ENCODE measurements at regions not wholly inside any gene's neighbourhood (a gene's known extent, or its start where the extent isn't known, plus 50 kb on each side); places are given as distances from the start of the nearest gene placed in this dataset.

DNA sequence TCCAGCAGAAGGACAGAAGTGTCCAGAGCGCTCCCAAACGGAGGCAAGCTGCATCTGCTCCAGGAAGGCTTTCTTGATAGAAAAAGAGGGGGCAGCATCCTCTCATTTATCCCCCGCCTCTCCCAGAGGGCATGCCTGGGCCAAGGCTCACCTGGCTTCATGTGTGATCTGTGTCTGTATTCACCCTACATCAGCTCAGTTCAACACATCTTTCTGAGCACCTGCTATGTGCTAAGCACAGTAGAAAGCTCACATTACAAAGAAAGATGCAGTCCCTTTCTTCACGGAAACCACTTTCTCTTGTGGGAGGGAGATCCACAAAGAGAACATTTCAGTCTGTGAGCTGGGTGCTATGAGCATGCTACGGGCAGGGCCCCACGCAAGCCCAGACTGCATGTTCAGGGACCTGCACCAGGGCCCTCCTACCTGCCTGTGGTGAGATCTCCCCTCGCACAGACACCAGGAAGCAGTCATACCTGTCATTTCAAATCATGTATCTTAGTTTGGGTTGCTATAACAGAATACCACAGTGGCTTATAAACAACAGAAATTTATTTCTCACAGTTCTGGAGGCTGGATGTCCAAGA lies 90.7 kb downstream of the PDCL3 start:
- DNase-seq (no peak), FAIRE-seq (no peak), ATAC-seq (no peak)
- Histone ChIP-seq H3K27ac (no peak overlapping the region), H3K36me3 (no peaks in the 10 kb centered on the region), H3K9me3 (no peaks in the 10 kb centered on the region), H3K27me3 (no peaks in the 10 kb centered on the region), H3K4me1 (peaks cover 0 to 5% (median 4%) of the 10 kb centered on the region in 3 donors), H3K4me3 (no peak overlapping the region)
- intact Hi-C loops (cut with DNase I) = no loop called here
- TF ChIP-seq, protein P1, sequence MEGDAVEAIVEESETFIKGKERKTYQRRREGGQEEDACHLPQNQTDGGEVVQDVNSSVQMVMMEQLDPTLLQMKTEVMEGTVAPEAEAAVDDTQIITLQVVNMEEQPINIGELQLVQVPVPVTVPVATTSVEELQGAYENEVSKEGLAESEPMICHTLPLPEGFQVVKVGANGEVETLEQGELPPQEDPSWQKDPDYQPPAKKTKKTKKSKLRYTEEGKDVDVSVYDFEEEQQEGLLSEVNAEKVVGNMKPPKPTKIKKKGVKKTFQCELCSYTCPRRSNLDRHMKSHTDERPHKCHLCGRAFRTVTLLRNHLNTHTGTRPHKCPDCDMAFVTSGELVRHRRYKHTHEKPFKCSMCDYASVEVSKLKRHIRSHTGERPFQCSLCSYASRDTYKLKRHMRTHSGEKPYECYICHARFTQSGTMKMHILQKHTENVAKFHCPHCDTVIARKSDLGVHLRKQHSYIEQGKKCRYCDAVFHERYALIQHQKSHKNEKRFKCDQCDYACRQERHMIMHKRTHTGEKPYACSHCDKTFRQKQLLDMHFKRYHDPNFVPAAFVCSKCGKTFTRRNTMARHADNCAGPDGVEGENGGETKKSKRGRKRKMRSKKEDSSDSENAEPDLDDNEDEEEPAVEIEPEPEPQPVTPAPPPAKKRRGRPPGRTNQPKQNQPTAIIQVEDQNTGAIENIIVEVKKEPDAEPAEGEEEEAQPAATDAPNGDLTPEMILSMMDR (IDR thresholded peaks at IDR 0.05) = no peak
- 90% methylated on average over 7 of the region's 7 CpGs for WGBS, 2 donors

DNA sequence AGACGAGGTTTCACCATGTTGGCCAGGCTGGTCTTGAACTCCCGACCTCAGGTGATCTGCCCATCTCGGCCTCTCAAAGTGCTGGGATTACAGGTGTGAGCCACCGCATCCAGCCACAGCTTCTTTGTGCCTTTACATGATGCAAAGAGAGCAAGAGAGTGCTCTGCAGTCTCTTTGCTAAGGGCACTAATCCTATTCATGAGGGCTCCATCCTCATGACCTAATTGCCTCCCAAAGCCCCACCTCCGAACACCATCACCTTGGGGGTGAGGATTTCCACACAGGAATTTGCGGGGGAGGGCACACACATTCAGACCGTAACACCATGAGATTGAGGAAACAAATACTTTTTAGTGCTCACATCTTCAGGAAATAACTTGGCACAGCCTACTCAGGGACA lies 91.8 kb downstream of the PDCL3 start:
- H3K27me3 ChIP-seq = no peaks in the 10 kb centered on the region
- FAIRE-seq (no peak), ATAC-seq (no peak), DNase-seq (no peak)
- no peaks in the 10 kb centered on the region for H3K36me3 ChIP-seq
- intact Hi-C loops (cut with DNase I) = no loop called here
- peaks cover 0 to 5% (median 4%) of the 10 kb centered on the region in 3 donors for H3K4me1 ChIP-seq
- H3K9me3 ChIP-seq = no peaks in the 10 kb centered on the region
- H3K27ac ChIP-seq = no peak overlapping the region
- H3K4me3 ChIP-seq = no peak overlapping the region
- TF ChIP-seq, protein P1 (IDR thresholded peaks at IDR 0.05) = no peak
- 95 to 96% methylated on average over 6 to 7 of the region's 7 CpGs for WGBS, 2 donors

DNA sequence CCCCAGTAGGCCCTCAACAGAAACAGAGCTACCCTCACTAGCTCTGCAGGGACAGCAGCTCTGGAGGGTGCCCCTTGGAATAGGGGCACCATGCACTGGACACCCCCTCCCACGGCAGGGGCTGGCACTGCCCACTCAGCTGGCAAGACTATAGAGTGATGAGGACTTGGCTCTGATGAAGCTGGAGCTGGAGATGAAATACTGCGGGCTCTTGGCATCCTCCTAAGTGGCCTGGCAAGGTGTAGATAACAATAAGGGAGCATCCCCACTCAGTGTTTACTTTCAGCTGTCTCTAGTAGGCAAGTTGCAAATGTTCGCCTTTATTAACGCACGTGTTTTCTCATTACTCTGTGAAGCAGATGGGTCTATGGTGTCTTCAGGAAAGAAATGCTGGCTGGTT lies 92.7 kb downstream of the PDCL3 start:
- H3K27me3 ChIP-seq = no peaks in the 10 kb centered on the region
- H3K27ac ChIP-seq = peak overlapping the region in 2 of 4 donors; percentile 16 to 34
- peaks cover 0 to 8% (median 6%) of the 10 kb centered on the region in 3 donors for H3K4me1 ChIP-seq
- FAIRE-seq (no peak), ATAC-seq (peak in 3 of 4 donors; percentile 4 to 21 (median 19)), DNase-seq (no peak)
- WGBS, 2 donors = 82 to 86% methylated on average over 5 of the region's 5 CpGs
- no peaks in the 10 kb centered on the region for H3K9me3 ChIP-seq
- H3K36me3 ChIP-seq = no peaks in the 10 kb centered on the region
- intact Hi-C loops (cut with DNase I) = no loop called here
- no peak overlapping the region for H3K4me3 ChIP-seq
- TF ChIP-seq, protein P1 (IDR thresholded peaks at IDR 0.05) = no peak

DNA sequence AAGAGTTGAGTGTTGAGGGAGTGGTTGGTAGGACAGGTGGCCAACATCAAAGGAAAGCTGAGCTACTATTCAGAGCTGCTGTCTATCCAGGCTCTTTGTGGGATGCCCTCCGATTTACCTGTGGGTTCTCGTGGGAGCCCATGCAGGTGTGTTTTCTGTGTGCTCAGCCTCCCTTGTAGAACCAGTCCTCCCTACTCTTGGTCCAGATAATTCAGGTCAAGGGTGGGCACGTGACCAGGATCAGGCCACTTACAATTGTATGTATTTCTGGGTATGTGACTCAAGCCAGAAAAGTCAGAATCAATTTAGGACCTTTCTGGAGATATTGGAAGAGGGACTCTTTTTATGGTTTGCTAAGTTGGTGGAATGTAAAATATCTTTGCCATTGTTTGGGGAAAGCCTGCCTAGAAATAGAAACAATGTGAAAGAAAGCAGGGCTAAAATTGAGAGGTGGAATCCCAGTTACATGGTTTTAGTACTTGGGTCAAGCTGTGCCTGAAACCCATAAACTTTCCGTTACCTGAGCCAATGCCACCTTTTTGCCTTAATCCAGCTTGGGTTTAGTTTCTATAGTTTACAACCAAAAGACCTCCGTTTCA lies 93.2 kb downstream of the PDCL3 start:
- FAIRE-seq (no peak), ATAC-seq (peak; percentile 91 to 98 (median 94)), DNase-seq (peak in 5 of 6 donors; percentile 70 to 88 (median 83))
- Histone ChIP-seq H3K36me3 (no peaks in the 10 kb centered on the region), H3K4me1 (peaks cover 0 to 11% (median 8%) of the 10 kb centered on the region in 3 donors), H3K4me3 (no peak overlapping the region), H3K27me3 (no peaks in the 10 kb centered on the region), H3K9me3 (no peaks in the 10 kb centered on the region), H3K27ac (peak overlapping the region in 3 of 4 donors; percentile 16 to 41 (median 22))
- intact Hi-C loops (cut with DNase I) = no loop called here
- WGBS, 2 donors = 46 to 51% methylated on average over 5 of the region's 5 CpGs
- TF ChIP-seq, protein P1 (IDR thresholded peaks at IDR 0.05) = no peak

DNA sequence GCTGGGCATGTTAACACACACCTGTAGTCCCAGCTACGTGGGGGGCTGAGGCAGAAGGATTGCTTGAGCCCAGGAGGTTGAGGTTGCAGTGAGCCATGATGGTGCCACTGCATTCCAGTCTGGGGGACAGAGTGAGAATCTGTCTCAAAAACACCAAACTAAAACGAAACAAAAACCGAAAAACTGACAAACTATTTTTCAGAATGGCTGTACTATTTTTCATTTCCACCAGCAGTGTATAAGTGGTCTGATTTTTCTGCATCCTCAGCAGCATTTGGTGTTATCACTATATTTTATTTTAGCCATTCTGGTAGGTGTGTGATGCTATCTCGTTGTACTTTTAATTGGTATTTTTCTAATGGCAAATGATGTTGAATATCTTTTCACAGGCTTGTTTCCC lies 95.2 kb downstream of the PDCL3 start:
- Histone ChIP-seq H3K36me3 (no peaks in the 10 kb centered on the region), H3K4me1 (peaks cover 0 to 11% (median 8%) of the 10 kb centered on the region in 3 donors), H3K27ac (no peak overlapping the region), H3K4me3 (no peak overlapping the region), H3K27me3 (no peaks in the 10 kb centered on the region), H3K9me3 (no peaks in the 10 kb centered on the region)
- intact Hi-C loops (cut with DNase I) = no loop called here
- no peak for DNase-seq
- TF ChIP-seq, protein P1 (IDR thresholded peaks at IDR 0.05) = no peak
- WGBS, 2 donors = 89 to 92% methylated on average over 4 of the region's 4 CpGs
- FAIRE-seq = no peak
- ATAC-seq = no peak
